C4-2B (cell line): ENCODE measurements at regions not wholly inside any gene's neighbourhood (a gene's known extent, or its start where the extent isn't known, plus 50 kb on each side); places are given as distances from the start of the nearest gene placed in this dataset.

Experiments
- ZFX ChIP-seq: fragments of 450-650 bp; IDR thresholded peaks from 2 replicates; pipeline ENCODE4 v1.6.1; 2017
- TF ChIP-seq, protein P1 (sequence below): fragments of 450-650 bp; conservative IDR thresholded peaks from 2 replicates; pipeline ENCODE4 v1.5.1; 2017; ENCODE audit warnings: mild to moderate bottlenecking

- TF ChIP-seq, protein P1, sequence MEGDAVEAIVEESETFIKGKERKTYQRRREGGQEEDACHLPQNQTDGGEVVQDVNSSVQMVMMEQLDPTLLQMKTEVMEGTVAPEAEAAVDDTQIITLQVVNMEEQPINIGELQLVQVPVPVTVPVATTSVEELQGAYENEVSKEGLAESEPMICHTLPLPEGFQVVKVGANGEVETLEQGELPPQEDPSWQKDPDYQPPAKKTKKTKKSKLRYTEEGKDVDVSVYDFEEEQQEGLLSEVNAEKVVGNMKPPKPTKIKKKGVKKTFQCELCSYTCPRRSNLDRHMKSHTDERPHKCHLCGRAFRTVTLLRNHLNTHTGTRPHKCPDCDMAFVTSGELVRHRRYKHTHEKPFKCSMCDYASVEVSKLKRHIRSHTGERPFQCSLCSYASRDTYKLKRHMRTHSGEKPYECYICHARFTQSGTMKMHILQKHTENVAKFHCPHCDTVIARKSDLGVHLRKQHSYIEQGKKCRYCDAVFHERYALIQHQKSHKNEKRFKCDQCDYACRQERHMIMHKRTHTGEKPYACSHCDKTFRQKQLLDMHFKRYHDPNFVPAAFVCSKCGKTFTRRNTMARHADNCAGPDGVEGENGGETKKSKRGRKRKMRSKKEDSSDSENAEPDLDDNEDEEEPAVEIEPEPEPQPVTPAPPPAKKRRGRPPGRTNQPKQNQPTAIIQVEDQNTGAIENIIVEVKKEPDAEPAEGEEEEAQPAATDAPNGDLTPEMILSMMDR: no peak
- TF ChIP-seq ZFX: no peak
These were observed 126.8 kb upstream of the NCOR2 start for GRCh38 chr12:124694250-124694649.
